ENCODE measurements at regions not wholly inside any gene's neighbourhood (a gene's known extent, or its start where the extent isn't known, plus 50 kb on each side); places are given as distances from the start of the nearest gene placed in this dataset.

- Histone ChIP-seq H3K4me1 (ENCODE audit: control insufficient read depth in 1 of 2, extremely low read depth in 1 of 2, insufficient read depth in 2 of 2, low read length in 2 of 2) (no peaks in the 10 kb centered on the region), H3K27ac (ENCODE audit: low read length) (no peak overlapping the region), H3K4me3 (ENCODE audit: control insufficient read depth in 1 of 2, extremely low read depth in 1 of 2, low read length in 1 of 2) (no peak overlapping the region), H3K36me3 (ENCODE audit: control insufficient read depth in 2 of 2, extremely low read depth in 1 of 2, insufficient read depth in 1 of 2, low read length in 1 of 2) (no peaks in the 10 kb centered on the region), H3K9me3 (no peaks in the 10 kb centered on the region), H3K27me3 (replicated peaks in 1 of 2; ENCODE audit: control insufficient read depth in 2 of 2, extremely low read depth in 1 of 2, insufficient read depth in 2 of 2, low read length in 1 of 2) (no peaks in the 10 kb centered on the region)
- H3K27ac Mint-ChIP-seq: no peak overlapping the region
- no peaks in the 10 kb centered on the region for H3K36me3 Mint-ChIP-seq
- ATAC-seq (replicated peaks in 1 of 4): no peak
- H3K4me1 Mint-ChIP-seq: no peaks in the 10 kb centered on the region
- ChIA-PET CTCF (no interaction called here), POLR2A (no interaction called here)
- H3K27me3 Mint-ChIP-seq: no peaks in the 10 kb centered on the region
- H3K9me3 Mint-ChIP-seq: peaks cover 2 to 6% (median 5%) of the 10 kb centered on the region in 3 donors
- H3K4me3 Mint-ChIP-seq: no peak overlapping the region
- no peak for DNase-seq
These were observed 109.5 kb downstream of the DIO2 start for GRCh38 chr14:80101835-80102234.

DNA sequence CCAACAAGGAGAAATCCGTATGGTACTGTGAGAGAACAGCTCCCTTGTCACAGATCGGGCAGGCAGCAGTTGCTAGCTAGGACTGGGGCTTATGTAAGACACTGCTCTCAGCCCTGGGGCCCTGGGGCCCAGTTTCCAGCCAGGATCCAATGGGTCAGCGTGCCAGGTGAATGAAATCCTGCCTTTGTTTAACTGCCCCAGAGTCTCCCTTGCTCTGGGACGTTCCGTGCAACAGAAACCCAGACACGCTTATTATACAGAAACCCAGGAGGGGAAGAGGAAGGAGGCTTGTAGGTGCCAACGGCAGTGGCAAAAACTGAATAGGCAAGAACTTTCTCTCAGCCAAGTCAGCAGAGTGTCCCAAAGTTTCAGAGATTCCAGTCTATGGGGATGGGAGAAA, 110.6 kb downstream of the DIO2 start:
- Mint-ChIP-seq H3K36me3 (no peaks in the 10 kb centered on the region), H3K27ac (no peak overlapping the region), H3K9me3 (peaks cover 0 to 8% (median 2%) of the 10 kb centered on the region in 3 donors), H3K27me3 (no peaks in the 10 kb centered on the region), H3K4me3 (no peak overlapping the region), H3K4me1 (no peaks in the 10 kb centered on the region)
- Histone ChIP-seq H3K4me3 (ENCODE audit: control insufficient read depth in 1 of 2, extremely low read depth in 1 of 2, low read length in 1 of 2) (no peak overlapping the region), H3K27me3 (replicated peaks in 1 of 2; ENCODE audit: control insufficient read depth in 2 of 2, extremely low read depth in 1 of 2, insufficient read depth in 2 of 2, low read length in 1 of 2) (no peaks in the 10 kb centered on the region), H3K9me3 (no peaks in the 10 kb centered on the region), H3K27ac (ENCODE audit: low read length) (no peak overlapping the region), H3K4me1 (ENCODE audit: control insufficient read depth in 1 of 2, extremely low read depth in 1 of 2, insufficient read depth in 2 of 2, low read length in 2 of 2) (no peaks in the 10 kb centered on the region), H3K36me3 (ENCODE audit: control insufficient read depth in 2 of 2, extremely low read depth in 1 of 2, insufficient read depth in 1 of 2, low read length in 1 of 2) (no peaks in the 10 kb centered on the region)
- CTCF ChIA-PET: no interaction called here
- POLR2A ChIA-PET: no interaction called here
- DNase-seq: no peak
- WGBS (ENCODE audit: insufficient coverage): 87% methylated on average over 6 of the region's 7 CpGs
- ATAC-seq (replicated peaks in 1 of 4): no peak

- Histone ChIP-seq H3K27me3 (replicated peaks in 1 of 2; ENCODE audit: control insufficient read depth in 2 of 2, extremely low read depth in 1 of 2, insufficient read depth in 2 of 2, low read length in 1 of 2) (no peaks in the 10 kb centered on the region), H3K9me3 (no peaks in the 10 kb centered on the region), H3K36me3 (ENCODE audit: control insufficient read depth in 2 of 2, extremely low read depth in 1 of 2, insufficient read depth in 1 of 2, low read length in 1 of 2) (no peaks in the 10 kb centered on the region), H3K27ac (ENCODE audit: low read length) (no peak overlapping the region), H3K4me1 (ENCODE audit: control insufficient read depth in 1 of 2, extremely low read depth in 1 of 2, insufficient read depth in 2 of 2, low read length in 2 of 2) (no peaks in the 10 kb centered on the region), H3K4me3 (ENCODE audit: control insufficient read depth in 1 of 2, extremely low read depth in 1 of 2, low read length in 1 of 2) (no peak overlapping the region)
- ATAC-seq (replicated peaks in 1 of 4) (no peak), DNase-seq (no peak)
- ChIA-PET POLR2A (no interaction called here), CTCF (interaction anchor here in 1 of 2 donors (0.7 kb wide), 1 partner anchor 177 kb away, joined by 4 read pairs; no protein-coding TSS in a partner anchor)
- Mint-ChIP-seq H3K27ac (no peak overlapping the region), H3K4me3 (no peak overlapping the region), H3K9me3 (peaks cover 0 to 8% (median 2%) of the 10 kb centered on the region in 3 donors), H3K36me3 (no peaks in the 10 kb centered on the region), H3K27me3 (no peaks in the 10 kb centered on the region), H3K4me1 (no peaks in the 10 kb centered on the region)
- WGBS (ENCODE audit: insufficient coverage): 89% methylated on average over 3 of the region's 4 CpGs
These were observed 115.7 kb downstream of the DIO2 start for GRCh38 chr14:80095623-80096022.

GRCh38 chr14:80087411-80087810, 123.9 kb downstream of the DIO2 start:
- ATAC-seq (replicated peaks in 1 of 4) (no peak), DNase-seq (no peak)
- Histone ChIP-seq H3K27ac (ENCODE audit: low read length) (no peak overlapping the region), H3K36me3 (ENCODE audit: control insufficient read depth in 2 of 2, extremely low read depth in 1 of 2, insufficient read depth in 1 of 2, low read length in 1 of 2) (no peaks in the 10 kb centered on the region), H3K27me3 (replicated peaks in 1 of 2; ENCODE audit: control insufficient read depth in 2 of 2, extremely low read depth in 1 of 2, insufficient read depth in 2 of 2, low read length in 1 of 2) (no peaks in the 10 kb centered on the region), H3K9me3 (no peaks in the 10 kb centered on the region), H3K4me3 (ENCODE audit: control insufficient read depth in 1 of 2, extremely low read depth in 1 of 2, low read length in 1 of 2) (no peak overlapping the region), H3K4me1 (ENCODE audit: control insufficient read depth in 1 of 2, extremely low read depth in 1 of 2, insufficient read depth in 2 of 2, low read length in 2 of 2) (no peaks in the 10 kb centered on the region)
- no peak overlapping the region for H3K27ac Mint-ChIP-seq
- H3K36me3 Mint-ChIP-seq: no peaks in the 10 kb centered on the region
- ChIA-PET POLR2A (no interaction called here), CTCF (no interaction called here)
- H3K4me1 Mint-ChIP-seq: no peaks in the 10 kb centered on the region
- WGBS (ENCODE audit: insufficient coverage): 100% methylated on average over 1 of the region's 1 CpG
- H3K27me3 Mint-ChIP-seq: no peaks in the 10 kb centered on the region
- no peak overlapping the region for H3K4me3 Mint-ChIP-seq
- peaks cover 4 to 17% (median 5%) of the 10 kb centered on the region in 3 donors for H3K9me3 Mint-ChIP-seq

DNA sequence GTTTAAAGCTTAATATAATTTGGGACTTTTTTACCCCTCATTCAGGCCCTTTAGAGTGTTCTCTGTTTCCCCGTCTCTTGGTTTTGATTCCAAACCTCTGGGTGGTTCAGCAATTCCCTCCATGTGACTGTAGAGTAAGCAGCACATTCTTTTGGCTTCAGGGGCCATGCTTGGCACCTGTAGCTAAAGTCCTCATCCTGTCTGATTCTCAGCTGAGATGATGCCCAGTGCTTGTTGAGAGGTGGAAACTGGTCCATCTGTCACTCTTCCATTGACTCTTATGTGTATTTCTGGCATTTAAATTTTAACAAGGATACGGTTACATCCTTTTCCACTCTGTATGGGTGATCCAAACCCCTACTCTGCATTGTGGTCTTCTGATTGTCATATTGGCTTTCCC, 127.1 kb downstream of the DIO2 start:
- POLR2A ChIA-PET: no interaction called here
- Mint-ChIP-seq H3K27me3 (no peaks in the 10 kb centered on the region), H3K4me3 (no peak overlapping the region), H3K9me3 (peaks cover 12 to 21% (median 17%) of the 10 kb centered on the region in 3 donors), H3K4me1 (no peaks in the 10 kb centered on the region), H3K27ac (no peak overlapping the region), H3K36me3 (no peaks in the 10 kb centered on the region)
- H3K4me1 ChIP-seq (ENCODE audit: control insufficient read depth in 1 of 2, extremely low read depth in 1 of 2, insufficient read depth in 2 of 2, low read length in 2 of 2): no peaks in the 10 kb centered on the region
- H3K27me3 ChIP-seq (replicated peaks in 1 of 2; ENCODE audit: control insufficient read depth in 2 of 2, extremely low read depth in 1 of 2, insufficient read depth in 2 of 2, low read length in 1 of 2): no peaks in the 10 kb centered on the region
- no peak overlapping the region for H3K4me3 ChIP-seq (ENCODE audit: control insufficient read depth in 1 of 2, extremely low read depth in 1 of 2, low read length in 1 of 2)
- no peaks in the 10 kb centered on the region for H3K36me3 ChIP-seq (ENCODE audit: control insufficient read depth in 2 of 2, extremely low read depth in 1 of 2, insufficient read depth in 1 of 2, low read length in 1 of 2)
- no peak overlapping the region for H3K27ac ChIP-seq (ENCODE audit: low read length)
- no CpG with 5 or more reads among the region's 2 CpGs for WGBS (ENCODE audit: insufficient coverage)
- ATAC-seq (replicated peaks in 1 of 4) (no peak), DNase-seq (no peak)
- CTCF ChIA-PET: no interaction called here
- no peaks in the 10 kb centered on the region for H3K9me3 ChIP-seq

DNA sequence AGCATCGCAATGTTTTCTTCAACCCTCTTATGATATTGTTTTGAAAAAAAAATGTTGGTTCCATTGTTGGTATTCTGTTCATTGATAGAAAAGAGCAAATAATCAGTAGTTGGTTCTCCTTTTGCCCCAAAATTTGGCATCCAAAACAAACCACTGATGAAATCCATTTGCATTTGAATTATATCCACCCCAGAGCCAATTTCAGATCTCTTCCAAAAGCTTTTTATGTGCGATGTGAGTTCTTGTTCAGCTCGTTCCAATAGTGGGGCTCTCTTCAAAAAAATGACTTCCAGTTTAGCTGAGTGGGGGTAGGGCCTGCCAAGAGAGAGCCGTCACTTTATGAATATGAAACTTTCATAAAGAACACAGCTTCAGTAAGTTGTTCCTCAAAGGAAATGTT, 130.7 kb downstream of the DIO2 start:
- Histone ChIP-seq H3K9me3 (no peaks in the 10 kb centered on the region), H3K4me3 (ENCODE audit: control insufficient read depth in 1 of 2, extremely low read depth in 1 of 2, low read length in 1 of 2) (no peak overlapping the region), H3K27ac (ENCODE audit: low read length) (no peak overlapping the region), H3K36me3 (ENCODE audit: control insufficient read depth in 2 of 2, extremely low read depth in 1 of 2, insufficient read depth in 1 of 2, low read length in 1 of 2) (no peaks in the 10 kb centered on the region), H3K27me3 (replicated peaks in 1 of 2; ENCODE audit: control insufficient read depth in 2 of 2, extremely low read depth in 1 of 2, insufficient read depth in 2 of 2, low read length in 1 of 2) (no peaks in the 10 kb centered on the region), H3K4me1 (ENCODE audit: control insufficient read depth in 1 of 2, extremely low read depth in 1 of 2, insufficient read depth in 2 of 2, low read length in 2 of 2) (no peaks in the 10 kb centered on the region)
- Mint-ChIP-seq H3K9me3 (peaks cover 7 to 26% (median 8%) of the 10 kb centered on the region in 3 donors), H3K27me3 (no peaks in the 10 kb centered on the region), H3K27ac (no peak overlapping the region), H3K4me1 (no peaks in the 10 kb centered on the region), H3K4me3 (no peak overlapping the region), H3K36me3 (no peaks in the 10 kb centered on the region)
- ChIA-PET POLR2A (no interaction called here), CTCF (no interaction called here)
- DNase-seq (no peak), ATAC-seq (replicated peaks in 1 of 4) (no peak)
- 80% methylated on average over 1 of the region's 4 CpGs for WGBS (ENCODE audit: insufficient coverage)

GRCh38 chr14:80078501-80078900, 132.8 kb downstream of the DIO2 start:
- H3K27me3 ChIP-seq (replicated peaks in 1 of 2; ENCODE audit: control insufficient read depth in 2 of 2, extremely low read depth in 1 of 2, insufficient read depth in 2 of 2, low read length in 1 of 2): no peaks in the 10 kb centered on the region
- ChIA-PET CTCF (no interaction called here), POLR2A (no interaction called here)
- H3K27ac Mint-ChIP-seq: no peak overlapping the region
- no peak overlapping the region for H3K4me3 Mint-ChIP-seq
- no peak overlapping the region for H3K27ac ChIP-seq (ENCODE audit: low read length)
- ATAC-seq (replicated peaks in 1 of 4): no peak
- H3K4me1 ChIP-seq (ENCODE audit: control insufficient read depth in 1 of 2, extremely low read depth in 1 of 2, insufficient read depth in 2 of 2, low read length in 2 of 2): no peaks in the 10 kb centered on the region
- peaks cover 0 to 25% (median 9%) of the 10 kb centered on the region in 3 donors for H3K9me3 Mint-ChIP-seq
- H3K9me3 ChIP-seq: peaks cover 2% of the 10 kb centered on the region
- no peaks in the 10 kb centered on the region for H3K4me1 Mint-ChIP-seq
- no peaks in the 10 kb centered on the region for H3K36me3 Mint-ChIP-seq
- no peak overlapping the region for H3K4me3 ChIP-seq (ENCODE audit: control insufficient read depth in 1 of 2, extremely low read depth in 1 of 2, low read length in 1 of 2)
- WGBS (ENCODE audit: insufficient coverage): 50% methylated on average over 1 of the region's 1 CpG
- no peaks in the 10 kb centered on the region for H3K27me3 Mint-ChIP-seq
- DNase-seq: no peak
- H3K36me3 ChIP-seq (ENCODE audit: control insufficient read depth in 2 of 2, extremely low read depth in 1 of 2, insufficient read depth in 1 of 2, low read length in 1 of 2): no peaks in the 10 kb centered on the region

Data from T-cell (primary cell).